Amniotic epithelial cell (primary cell): ENCODE measurements at regions not wholly inside any gene's neighbourhood (a gene's known extent, or its start where the extent isn't known, plus 50 kb on each side); places are given as distances from the start of the nearest gene placed in this dataset.
A peak's percentile ranks its signal among the peaks of the same experiment; 100 is the strongest.

Experiments
- DNase-seq: peaks from one replicate; pipeline ENCODE4 v3.0.0-alpha.2; 2010; ENCODE audit warnings: low read depth

DNA sequence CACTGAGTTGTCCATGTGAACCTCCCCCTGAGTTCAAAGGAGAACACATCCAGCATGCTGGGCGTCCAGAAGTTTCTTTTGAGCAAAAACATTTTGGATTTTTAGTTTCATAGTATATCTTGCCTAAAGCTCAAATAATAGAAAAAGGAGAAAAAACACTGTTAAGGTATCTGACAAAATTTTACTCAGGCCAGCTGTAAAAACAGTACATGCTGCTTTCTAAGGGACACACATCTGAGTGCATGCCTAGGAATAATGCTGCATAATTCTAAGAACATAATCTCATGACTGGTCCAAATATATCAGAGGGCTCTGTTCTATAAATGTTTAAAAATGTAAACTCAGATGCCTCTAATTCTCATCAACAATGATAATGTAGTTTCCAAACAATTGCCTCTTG is 561.3 kb upstream of the INTU start:
- no peak for DNase-seq

DNA sequence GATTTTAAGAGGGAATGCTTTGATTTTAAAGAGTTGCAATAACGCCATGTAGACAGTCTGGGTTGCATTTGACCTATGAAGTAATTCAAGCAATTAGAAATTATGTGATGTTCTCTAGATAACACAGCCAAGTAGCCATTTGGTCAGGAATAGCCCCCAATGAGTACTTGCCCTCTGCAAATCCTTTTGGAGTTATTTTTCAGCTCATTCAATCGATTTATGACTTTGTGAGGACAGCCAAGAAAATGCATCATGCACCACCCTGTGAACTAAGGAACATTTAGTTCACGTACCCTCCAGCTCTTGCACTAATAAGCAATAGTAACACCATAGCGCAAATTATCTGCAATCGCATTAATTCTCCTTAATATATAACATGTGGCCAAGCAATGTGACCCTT is 552.6 kb upstream of the INTU start:
- no peak for DNase-seq

DNA sequence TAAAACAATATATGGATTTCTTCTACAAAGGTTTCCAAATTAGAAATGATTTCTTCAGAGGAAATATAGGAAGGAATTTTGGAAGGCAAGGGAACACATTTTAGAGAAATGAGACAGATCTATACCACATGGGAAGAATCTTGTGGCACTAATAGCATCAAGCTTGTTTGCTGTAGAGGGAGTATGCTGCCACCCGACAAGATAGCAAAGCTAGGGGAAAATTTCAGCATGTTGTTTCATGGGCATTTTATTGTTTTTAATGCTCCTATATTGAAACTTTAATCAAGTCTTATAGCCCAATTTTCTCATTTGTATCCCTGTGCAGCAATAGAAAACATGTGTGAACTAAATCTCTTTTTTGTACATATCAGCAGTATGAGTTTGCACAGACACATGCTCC is 551.7 kb upstream of the INTU start:
- no peak for DNase-seq

DNA sequence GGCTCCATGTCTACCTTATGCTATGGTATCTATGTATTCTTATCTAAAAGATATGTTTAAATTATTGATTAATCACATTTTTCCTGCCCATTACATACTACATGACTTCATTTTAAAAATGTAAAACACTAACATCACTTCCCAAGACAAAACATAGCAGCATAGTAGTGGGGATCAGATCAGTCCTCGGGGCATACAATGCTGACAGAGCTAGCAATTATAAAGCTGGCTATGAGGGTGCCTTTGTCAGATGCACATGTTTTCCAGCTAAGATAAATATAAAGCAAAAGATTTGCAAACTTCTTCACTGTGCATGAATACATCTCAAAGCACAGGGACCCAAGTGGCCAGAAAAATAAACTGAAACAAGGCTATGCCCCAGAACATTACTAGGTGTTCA is 549.8 kb upstream of the INTU start:
- DNase-seq: no peak

DNA sequence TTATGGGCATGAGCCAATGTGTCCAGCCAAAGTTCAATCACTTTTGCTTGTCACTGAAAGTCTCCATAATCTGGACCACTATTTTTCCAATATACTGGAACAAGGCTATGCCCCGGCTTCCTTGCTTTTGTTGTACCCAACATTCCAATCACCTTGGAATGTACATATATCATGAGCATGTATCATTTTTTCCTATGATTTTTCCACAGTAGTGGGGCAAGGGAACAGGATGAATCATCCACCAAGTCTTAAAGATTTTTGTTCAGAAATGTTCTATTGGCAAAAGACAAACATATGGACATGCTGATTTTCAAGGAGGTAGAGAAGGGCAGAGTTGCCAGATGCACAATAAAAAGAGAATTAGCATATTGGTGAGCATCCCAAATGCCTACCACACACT is 548.1 kb upstream of the INTU start:
- no peak for DNase-seq

DNA sequence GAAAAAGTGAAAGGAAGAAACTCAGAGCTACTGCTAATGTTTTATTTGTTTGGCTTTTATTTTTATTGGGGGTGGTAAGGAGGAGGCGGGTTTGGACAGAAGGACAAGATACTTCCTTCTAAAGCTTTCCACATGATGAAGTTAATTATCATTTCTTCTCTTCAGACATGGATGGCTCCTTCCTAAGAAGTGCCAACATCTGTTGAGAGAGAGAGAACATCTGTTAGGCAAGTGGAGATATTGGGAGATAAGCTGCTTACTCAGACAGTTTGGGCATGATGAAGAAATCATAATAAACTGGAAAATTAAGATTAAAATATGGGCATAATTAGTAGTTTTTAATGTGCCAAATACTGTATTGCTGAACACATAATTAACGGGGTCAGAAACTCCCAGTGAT is 535.7 kb upstream of the INTU start:
- peak; percentile 9 for DNase-seq

DNA sequence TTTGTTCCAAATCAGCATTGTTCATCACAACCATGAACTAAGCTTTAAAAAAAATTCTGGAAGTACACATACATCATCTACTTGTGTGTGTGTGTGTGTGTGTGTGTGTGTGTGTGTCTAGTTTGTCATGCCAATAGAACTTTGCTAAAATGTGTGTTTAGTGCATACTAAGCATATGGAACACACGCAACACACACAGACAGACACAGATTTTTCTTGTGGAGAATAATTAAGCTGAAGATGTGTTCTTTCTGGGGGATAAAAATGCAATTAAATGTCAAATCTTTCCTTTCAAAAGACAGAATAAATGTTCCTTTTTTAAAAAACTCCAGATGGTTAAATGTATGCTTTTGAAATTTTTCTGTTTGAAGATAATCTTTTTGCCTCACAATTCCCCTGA is 530.4 kb upstream of the INTU start:
- no peak for DNase-seq

DNA sequence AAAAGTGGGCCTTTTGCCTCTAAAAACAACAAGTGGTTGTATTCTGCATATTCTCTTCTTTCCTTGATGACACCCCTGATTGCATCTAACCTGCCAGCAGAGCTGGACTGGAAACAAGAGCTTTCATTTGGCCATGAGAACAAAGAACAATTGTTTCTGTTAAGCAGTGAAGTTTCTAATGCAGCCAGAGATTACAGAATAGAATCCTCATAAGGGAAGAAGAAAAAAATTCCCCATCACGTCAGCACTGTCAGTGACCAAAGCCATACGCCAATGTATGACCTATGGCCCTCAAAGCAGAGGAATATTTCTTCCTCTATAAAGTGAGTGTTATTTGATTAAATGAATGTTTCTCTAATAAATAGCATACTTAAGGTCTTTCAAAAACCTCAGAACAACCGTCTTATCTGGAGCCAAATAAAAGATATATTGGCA is 529.1 kb upstream of the INTU start:
- no peak for DNase-seq

DNA sequence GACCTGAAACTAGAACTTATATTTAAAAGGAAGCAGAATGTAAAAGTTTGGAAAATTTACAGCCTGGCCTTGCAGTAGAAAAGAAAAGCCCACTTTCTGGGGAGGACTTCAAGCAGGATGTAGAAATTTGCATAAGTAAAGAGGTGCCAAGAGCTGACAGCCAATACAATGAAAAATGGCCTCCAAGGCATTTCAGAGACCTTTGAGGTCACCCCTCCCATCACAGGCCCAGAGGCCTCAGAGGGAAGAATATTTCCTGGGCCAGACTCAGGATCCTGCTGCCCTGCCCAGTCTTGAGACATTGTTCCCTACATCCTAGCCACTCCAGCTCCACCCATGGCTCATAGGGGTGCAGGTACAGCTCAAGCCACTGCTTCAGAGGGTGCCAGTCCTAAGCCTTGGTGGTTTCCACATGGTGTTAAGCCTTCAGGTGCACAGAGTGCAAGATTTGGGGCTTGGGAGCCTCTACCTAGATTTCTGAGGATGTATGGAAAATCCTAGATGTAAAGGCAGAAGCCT is 518.9 kb upstream of the INTU start:
- no peak for DNase-seq

DNA sequence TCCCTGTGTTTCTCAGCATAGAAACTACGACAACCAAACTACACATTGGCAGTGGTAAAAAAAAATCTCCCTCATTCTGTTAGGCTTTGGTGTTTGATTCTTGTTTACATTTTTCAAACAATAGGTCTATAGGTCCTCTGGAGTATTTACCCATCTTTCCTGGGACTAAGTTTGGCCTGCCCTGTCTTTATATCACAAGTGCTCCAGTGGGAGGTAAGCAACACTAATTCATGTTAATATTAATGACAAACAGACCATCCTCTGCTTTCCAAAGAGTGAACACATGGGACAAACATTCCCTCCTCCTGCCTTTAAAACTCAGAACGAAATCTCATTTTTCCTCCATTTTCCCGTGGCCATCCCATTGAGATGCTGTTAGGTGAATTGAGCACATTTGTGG is 514.1 kb upstream of the INTU start:
- DNase-seq: no peak

DNA sequence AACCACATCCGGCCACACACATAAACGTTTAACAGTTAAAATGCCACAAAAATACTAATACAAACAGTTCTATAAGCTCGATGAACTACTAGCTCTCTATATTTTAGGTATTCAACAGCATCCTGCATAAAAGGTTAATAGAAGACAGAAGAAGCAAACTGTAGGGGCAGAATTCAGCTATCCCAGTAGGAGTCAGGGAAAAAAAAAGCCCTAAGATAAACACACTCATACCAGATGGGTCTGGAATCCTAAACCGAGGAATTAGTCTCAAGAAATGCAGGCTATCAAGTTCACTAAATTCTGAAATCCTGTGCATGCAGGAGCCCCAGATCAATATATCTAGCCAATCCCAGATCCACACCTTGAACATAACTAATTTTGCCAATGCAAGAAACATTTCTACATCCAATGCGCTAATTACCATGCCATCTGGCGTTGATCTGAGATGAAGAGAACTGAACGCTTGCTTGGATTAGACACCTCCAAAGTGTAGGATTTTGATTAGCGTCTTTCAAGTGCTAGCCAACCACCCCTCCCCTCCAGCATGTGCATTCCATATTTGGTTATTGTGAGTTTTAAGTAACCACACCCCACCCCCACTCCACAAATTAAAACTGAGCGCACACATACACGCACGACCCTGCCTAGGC is 512.2 kb upstream of the INTU start:
- DNase-seq: no peak

DNA sequence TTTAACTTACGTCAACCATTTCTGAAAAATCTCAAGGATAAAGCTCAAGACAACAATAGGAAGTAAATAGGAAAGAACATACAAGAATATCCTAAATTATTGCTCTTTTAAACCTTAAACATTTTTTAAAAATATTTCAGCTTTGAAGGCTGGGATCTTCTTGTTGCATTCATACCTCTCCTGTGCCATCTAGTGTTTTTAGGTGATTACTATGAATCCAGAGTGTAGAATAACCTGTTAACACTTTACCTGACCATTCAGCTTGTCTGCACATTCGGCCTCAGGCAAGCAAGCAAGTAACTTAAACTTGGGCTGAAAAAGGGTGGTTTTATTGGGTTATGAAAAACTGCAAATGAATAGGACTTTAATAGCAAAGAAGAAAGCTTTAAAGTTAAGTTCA is 507.8 kb upstream of the INTU start:
- peak; percentile 26 for DNase-seq

DNA sequence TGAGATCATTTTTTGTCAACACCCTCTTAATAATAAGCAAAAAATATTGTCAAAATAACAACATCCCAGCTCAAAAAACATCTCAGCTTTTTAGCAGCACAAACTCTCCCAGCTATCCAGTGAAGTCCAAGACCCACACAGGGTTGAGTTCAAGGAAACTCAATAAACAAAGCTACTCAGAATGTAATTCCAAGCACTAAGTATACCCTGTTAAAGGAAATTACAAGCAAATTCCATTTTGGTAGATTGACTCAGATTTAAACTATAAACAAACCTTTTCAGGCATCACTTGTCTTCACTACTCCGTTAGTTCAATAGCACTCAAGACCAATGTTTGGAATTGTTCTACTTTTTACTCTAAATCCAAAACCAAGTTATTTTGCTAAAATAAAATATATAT is 506.0 kb upstream of the INTU start:
- no peak for DNase-seq

DNA sequence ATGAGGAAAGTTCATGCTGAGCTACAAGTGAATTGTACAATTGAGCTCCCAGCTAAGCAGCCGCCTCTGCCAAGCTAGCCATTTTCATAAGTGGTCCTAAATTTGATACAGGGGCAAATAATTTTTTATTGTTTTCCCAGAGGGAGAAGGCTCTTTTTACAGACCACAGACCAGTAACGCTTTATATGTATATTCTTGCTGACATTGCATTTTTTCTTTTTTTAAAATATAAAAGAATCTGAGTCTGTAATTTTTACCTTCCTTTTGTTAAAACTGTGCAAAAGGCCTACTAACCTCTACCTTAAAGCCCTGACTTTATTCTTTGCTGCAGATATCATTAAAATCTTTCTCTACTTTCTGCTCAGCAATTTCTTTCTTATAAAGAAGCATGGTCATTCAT is 501.2 kb upstream of the INTU start:
- no peak for DNase-seq

DNA sequence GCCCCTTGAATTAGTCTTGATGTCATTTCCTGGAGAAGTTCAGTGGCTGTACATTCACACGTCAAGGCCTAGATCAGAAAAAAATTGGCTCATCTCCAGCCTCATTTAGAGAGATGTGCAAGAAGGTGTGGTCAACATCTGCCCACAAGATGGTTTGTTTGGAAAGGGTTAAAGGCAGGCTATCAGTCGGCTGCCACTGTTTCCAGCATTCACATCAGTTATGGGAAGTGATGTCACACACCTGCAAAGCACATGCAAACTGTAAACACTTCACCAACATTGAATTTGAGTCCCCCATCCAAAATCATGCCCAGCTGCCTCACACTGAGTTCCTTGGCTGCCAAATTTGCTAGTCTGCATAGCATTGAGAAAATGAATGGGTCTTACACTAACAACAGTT is 498.3 kb upstream of the INTU start:
- no peak for DNase-seq

DNA sequence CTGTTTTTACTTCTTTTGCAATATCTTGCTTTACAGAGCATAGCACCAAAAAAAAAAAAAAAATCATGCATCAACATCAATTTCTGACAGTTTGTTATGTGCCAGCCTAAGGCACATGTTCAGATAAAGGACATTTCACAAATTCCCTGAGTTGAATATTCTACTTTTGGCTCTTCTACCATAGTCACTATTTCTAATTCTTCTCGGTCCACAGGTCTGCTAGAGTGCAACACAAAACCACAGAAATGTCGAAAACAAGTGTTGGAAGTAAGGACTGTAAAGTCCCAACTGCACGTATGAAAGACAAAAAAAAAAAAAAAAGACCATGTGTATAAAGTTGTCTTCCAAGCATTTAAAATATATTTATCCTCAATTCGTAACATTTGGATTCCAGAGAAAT is 494.2 kb upstream of the INTU start:
- peak; percentile 81 for DNase-seq

DNA sequence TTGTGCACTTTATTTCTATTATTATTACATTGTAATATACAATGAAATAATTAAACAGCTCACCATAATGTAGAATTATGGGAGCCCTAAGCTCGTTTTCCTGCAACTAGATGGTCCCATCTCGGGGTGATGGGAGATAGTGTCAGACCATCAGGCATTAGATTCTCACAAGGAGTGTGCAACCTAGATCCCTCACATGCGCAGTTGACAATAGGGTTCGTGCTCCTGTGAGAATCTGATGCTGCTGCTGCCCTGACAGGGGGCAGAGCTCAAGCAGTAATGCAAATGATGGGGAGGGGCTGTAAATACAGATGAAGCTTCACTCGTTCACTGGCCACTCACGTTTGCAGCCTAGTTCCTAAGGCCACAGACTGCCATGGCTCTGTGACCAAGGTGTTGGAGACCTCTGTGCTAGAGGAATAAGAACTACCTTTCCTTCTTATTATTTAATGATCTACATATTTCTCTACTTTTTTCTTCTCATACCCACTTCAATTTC is 492.9 kb upstream of the INTU start:
- no peak for DNase-seq

DNA sequence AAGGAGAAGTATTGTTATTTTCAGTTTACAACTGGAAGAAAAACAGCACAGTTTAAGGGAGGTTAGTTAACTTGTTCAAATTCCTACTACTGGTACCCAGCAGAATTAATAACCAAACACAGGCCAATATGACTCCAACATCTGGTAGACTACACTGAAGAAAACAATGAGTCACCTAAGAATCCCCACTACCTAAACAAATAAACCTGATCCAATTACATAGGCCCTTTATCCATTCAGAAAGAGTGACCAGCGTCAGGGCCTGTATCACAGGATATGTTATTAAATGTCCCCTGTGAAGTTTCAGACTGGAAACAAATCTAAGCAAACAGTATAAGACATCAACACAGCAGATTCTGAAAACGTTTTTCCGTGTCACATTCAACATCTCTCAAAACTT is 492.5 kb upstream of the INTU start:
- DNase-seq: peak; percentile 21

DNA sequence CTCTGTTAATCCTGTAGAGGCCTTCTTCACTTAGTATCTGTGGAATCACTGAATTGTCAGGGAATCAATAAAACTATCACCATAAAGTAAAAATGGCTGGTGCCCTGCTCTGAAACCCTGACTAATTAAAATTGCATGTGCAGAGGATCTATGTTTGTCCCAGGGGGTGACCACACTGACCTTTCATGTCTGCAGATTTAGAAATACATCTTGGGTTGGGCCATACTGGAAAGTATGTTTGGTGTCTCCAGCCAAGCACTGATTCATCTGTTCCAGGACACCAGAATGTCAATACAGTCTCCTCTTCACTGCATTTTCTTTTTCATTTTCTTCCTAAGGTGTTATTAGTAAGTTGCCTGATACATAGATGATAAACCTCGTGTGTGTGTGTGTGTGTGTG is 490.9 kb upstream of the INTU start:
- DNase-seq: peak; percentile 66

DNA sequence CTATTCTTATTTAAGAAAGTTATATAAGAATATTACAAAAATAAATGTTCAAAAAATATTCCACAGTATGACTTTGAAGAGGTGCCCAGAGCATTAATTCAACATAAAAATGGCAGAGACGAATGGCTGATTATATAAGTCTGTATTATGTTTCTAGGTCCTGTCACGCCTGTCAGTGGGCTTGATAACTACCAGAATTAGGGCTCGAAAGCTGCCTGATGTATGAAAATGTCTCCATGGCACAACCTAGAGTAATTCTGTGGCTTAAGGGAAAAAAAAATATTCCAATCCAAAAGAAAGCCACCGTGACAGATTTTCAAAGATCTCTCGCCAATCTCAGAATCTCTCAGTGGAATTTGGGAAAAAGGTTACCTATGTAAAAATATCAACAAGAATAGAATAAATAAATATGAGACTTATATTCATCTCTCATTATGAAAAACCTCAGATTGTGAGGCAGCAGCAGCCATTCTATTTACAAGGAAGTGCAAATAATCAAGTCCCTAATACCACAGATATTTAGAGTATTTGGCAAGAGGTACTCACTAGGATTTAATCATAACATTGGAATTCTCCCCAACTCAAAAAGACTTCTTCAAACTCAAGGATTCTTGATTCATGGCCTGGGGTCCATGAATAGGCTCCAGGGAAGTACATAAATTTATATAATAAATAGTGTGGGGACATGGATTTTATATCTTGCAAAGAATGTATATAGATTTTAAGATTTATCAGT is 489.1 kb upstream of the INTU start:
- DNase-seq: peak; percentile 88

DNA sequence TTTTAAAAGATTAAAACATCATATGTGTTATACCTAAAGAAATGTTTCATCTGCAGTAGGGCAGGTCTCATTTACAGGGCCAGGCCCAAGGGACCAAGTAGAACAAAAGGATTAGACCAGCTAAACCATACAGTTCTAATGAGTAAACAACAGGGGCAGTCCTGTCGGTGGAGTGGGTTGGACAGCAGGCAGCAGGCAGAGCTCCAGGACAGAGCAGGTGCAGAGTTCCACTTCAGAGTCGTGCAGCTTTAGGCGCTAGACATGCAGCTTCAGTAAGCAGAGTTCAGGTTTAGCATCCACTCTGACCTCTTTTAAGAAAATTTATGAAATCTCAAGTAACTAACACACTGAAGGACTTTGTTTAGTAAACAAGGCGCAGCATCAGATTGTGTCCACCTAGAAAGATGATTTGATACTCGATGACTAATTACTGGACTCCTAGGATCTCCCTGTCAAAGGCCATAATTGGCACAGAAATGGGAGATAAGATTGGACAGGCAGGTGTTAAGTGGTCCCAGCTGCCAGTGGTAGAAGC is 487.7 kb upstream of the INTU start:
- no peak for DNase-seq

DNA sequence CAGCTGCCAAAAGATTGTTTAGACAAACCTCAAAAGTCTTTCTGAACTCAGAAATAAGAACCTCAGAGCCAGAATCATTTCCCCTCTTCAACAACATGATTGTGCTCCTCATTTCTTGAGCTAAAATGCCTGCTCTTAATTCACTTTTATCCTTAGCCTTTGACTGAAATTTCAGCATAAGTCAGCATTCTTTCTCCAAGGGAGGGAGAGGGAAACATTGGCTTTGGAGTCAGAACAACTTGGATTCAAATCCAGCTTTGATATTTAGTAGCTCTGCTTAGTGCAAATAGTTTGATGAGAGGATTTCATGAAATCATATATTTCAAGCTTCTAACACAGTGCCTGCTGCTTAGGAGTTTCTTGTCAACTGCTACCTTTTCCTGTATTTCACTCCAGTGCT is 484.6 kb upstream of the INTU start:
- DNase-seq: no peak

DNA sequence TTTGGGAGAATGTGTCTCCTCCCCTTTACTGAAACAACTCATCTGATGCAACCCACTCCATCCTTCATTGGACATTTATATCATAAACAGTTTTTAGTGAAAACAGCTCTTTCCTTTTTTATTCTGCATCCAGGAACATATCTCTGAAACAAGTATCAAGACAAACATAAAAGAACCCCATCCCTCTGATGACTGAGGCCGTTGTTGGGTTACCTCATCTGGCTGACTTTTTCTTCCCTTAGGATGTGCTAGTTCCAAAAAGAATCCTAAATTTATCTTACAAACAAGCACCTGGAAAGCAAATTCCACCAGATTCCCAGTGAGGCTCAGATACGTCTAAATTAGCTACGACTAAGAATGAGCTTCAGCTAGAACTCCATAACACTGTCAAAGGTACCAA is 483.7 kb upstream of the INTU start:
- DNase-seq: no peak
